ENCODE measurements at regions not wholly inside any gene's neighbourhood (a gene's known extent, or its start where the extent isn't known, plus 50 kb on each side); places are given as distances from the start of the nearest gene placed in this dataset.

DNA sequence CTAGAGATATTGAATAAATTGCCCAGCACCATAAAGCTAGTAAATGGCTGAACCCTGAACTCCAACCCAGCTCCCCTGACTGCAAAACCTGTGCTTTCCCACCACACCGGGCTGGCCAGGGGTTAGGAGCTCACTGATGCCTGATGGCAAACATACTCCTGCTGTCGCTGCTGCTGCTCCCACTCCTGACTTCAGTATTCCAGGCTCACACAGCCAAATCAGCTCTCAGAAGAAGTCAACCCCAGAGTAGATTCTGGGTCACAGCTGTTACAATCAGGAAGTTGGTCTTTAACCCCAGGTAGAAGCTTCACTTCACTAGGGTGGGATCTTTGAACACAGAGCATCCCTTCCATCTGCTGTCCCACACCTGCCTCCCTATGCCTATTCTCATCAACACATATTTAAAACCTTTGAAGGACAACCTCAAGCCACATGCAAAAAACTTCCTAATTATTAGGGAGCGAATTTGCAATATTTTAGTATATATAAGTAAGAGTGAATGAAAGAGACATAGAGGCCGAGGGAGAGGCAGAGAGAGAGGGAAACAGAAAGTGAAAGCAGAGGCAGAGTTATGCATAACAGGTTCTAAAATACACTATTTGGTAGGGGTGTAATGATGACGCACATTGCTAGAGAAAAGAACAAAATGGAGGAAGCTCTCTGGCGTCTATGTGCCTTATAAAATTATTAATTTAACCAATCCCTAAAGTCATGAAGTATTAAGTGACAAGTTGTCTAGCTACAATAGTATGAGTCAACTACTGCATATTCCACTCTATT lies 99.4 kb upstream of the SERP2 start:
- Mint-ChIP-seq H3K9me3 (no peaks in the 10 kb centered on the region), H3K36me3 (ENCODE audit: low read depth) (no peaks in the 10 kb centered on the region), H3K27ac (peak overlapping the region; percentile 45; the same call in 1 of the 2 replicates), H3K27me3 (ENCODE audit: insufficient read depth) (no peaks in the 10 kb centered on the region; the same call in 1 of the 2 replicates), H3K4me3 (peak overlapping the region; percentile 61), H3K4me1 (ENCODE audit: low read depth) (peaks cover 50% of the 10 kb centered on the region)
- DNase-seq = peak; percentile 53
- TF ChIP-seq, protein P1, sequence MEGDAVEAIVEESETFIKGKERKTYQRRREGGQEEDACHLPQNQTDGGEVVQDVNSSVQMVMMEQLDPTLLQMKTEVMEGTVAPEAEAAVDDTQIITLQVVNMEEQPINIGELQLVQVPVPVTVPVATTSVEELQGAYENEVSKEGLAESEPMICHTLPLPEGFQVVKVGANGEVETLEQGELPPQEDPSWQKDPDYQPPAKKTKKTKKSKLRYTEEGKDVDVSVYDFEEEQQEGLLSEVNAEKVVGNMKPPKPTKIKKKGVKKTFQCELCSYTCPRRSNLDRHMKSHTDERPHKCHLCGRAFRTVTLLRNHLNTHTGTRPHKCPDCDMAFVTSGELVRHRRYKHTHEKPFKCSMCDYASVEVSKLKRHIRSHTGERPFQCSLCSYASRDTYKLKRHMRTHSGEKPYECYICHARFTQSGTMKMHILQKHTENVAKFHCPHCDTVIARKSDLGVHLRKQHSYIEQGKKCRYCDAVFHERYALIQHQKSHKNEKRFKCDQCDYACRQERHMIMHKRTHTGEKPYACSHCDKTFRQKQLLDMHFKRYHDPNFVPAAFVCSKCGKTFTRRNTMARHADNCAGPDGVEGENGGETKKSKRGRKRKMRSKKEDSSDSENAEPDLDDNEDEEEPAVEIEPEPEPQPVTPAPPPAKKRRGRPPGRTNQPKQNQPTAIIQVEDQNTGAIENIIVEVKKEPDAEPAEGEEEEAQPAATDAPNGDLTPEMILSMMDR (IDR thresholded peaks at IDR 0.05) = no peak

DNA sequence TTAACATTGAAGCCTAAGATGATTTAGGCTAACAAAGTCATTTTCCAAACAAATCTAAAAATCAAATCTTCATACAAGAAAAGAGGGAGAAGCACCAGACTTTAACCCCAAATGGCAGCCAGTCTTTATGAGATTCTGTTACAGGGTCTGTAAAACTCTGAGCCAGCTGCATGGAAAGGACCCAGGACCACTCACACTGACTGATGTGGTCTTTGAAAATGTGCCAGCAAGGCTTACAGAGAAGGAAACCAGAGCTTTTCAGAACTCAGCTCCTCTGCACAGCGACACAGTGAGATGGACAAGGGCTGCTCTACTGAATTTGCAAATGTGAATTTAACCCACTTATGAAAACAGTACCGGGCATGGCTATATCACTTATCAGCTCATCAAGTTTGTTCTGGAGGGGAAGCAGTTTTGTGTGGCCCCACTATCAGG lies 98.8 kb upstream of the SERP2 start:
- no peak for DNase-seq
- Mint-ChIP-seq H3K27ac (peak overlapping the region; percentile 45; the same call in 1 of the 2 replicates), H3K4me1 (ENCODE audit: low read depth) (peaks cover 50% of the 10 kb centered on the region), H3K36me3 (ENCODE audit: low read depth) (no peaks in the 10 kb centered on the region), H3K9me3 (no peaks in the 10 kb centered on the region), H3K4me3 (peak overlapping the region; percentile 61), H3K27me3 (ENCODE audit: insufficient read depth) (no peaks in the 10 kb centered on the region; the same call in 1 of the 2 replicates)
- TF ChIP-seq, protein P1 (IDR thresholded peaks at IDR 0.05) = no peak

DNA sequence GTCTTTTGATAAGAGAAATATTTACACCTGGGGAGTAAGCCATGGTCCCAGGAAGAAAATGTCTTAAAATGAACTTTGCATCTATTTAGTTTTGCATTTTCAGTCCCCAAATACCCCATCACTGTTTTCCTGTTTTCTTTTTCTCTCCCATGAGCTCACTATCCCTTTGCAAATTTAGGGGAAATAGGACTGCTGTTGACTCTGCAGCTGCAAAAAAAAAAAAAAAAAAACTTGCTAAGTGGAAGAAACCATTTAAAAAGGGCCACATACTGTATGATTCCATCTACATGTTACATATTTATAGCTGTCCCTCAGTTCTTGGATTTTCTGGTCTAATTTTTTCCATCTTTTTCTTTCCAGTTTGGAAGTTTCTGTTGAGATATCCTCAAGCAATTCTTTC lies 98.2 kb upstream of the SERP2 start:
- peaks cover 50% of the 10 kb centered on the region for H3K4me1 Mint-ChIP-seq (ENCODE audit: low read depth)
- DNase-seq = no peak
- peaks cover under 1% of the 10 kb centered on the region; the same call in 1 of the 2 replicates for H3K27me3 Mint-ChIP-seq (ENCODE audit: insufficient read depth)
- no peaks in the 10 kb centered on the region for H3K9me3 Mint-ChIP-seq
- no peak overlapping the region for H3K27ac Mint-ChIP-seq
- TF ChIP-seq, protein P1 (IDR thresholded peaks at IDR 0.05) = no peak
- H3K36me3 Mint-ChIP-seq (ENCODE audit: low read depth) = no peaks in the 10 kb centered on the region
- no peak overlapping the region for H3K4me3 Mint-ChIP-seq

DNA sequence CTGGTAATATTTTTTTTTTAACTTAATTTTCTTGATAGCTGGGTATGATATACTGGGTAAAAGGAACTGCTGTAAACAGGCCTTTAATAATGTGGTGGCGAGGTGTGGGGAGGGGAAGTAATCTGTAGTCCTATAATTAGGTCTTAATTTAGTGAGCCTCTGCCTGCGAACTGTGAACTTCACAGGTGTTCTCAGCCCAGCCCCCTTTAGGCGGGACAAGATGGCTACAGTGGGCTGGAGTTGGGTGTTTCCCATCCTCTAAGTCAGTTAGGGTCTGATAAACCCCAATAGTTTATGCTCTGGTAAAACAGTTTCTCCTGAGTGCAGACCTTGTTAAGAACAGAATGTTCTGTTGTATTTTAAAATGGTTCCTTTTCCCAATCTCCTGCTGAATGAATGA lies 97.6 kb upstream of the SERP2 start:
- peaks cover 50% of the 10 kb centered on the region for H3K4me1 Mint-ChIP-seq (ENCODE audit: low read depth)
- TF ChIP-seq, protein P1 (IDR thresholded peaks at IDR 0.05) = no peak

DNA sequence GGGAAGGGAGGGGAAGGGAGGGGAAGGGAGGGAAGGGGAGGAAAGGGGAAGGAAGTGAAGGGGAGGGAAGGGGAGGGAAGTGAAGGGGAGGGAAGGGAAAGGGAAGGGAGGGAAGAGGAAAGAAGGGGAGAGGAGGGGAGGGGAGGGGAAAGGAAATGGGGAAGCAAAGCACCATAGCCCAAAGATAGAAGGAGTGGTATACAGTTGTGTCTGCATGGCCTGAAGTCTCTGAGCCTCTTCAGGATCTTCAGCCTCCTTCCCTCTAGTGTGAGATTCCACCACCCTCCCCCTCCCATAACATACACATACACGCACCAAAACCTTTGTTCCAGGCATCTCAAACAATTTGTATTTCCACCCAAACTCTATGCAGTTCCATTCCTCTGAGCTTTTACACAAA lies 96.2 kb upstream of the SERP2 start:
- H3K27ac Mint-ChIP-seq = no peak overlapping the region
- H3K4me1 Mint-ChIP-seq (ENCODE audit: low read depth) = peaks cover 39% of the 10 kb centered on the region
- peaks cover 6% of the 10 kb centered on the region for H3K27me3 Mint-ChIP-seq (ENCODE audit: insufficient read depth)
- DNase-seq = no peak
- TF ChIP-seq, protein P1 (IDR thresholded peaks at IDR 0.05) = no peak
- H3K36me3 Mint-ChIP-seq (ENCODE audit: low read depth) = no peaks in the 10 kb centered on the region
- no peaks in the 10 kb centered on the region for H3K9me3 Mint-ChIP-seq
- H3K4me3 Mint-ChIP-seq = no peak overlapping the region

More for the DNA sequence above, 97.6 kb upstream of the SERP2 start:
- H3K27me3 Mint-ChIP-seq (ENCODE audit: insufficient read depth) = peaks cover 5% of the 10 kb centered on the region; the same call in 1 of the 2 replicates
- no peak for DNase-seq
- no peaks in the 10 kb centered on the region for H3K36me3 Mint-ChIP-seq (ENCODE audit: low read depth)
- no peak overlapping the region for H3K4me3 Mint-ChIP-seq
- H3K9me3 Mint-ChIP-seq = no peaks in the 10 kb centered on the region
- H3K27ac Mint-ChIP-seq = no peak overlapping the region

Measured in HFFc6 (cell line).